Suprapubic skin (tissue), 4 donors: ENCODE measurements at regions not wholly inside any gene's neighbourhood (a gene's known extent, or its start where the extent isn't known, plus 50 kb on each side); places are given as distances from the start of the nearest gene placed in this dataset.

Experiments
- DNase-seq, 2 donors: peaks; one replicate each; pipeline ENCODE4 v3.0.0-alpha.2; 2019; ENCODE audit warnings: low spot score in 2 of 2
- H3K27ac ChIP-seq: fragments of 200-600 bp; sonication (generic); one replicate; pipeline ENCODE4 v1.5.1; 2019
- H3K27me3 ChIP-seq: fragments of 200-600 bp; sonication (generic); one replicate; pipeline ENCODE4 v1.5.1; 2019
- H3K36me3 ChIP-seq: fragments of 200-600 bp; sonication (generic); one replicate; pipeline ENCODE4 v1.5.1; 2019
- H3K4me1 ChIP-seq: fragments of 200-600 bp; sonication (generic); one replicate; pipeline ENCODE4 v1.5.1; 2019
- H3K4me3 ChIP-seq: fragments of 200-600 bp; sonication (generic); one replicate; pipeline ENCODE4 v1.5.1; 2019; ENCODE audit warnings: mild to moderate bottlenecking
- H3K9me3 ChIP-seq: fragments of 200-600 bp; sonication (generic); one replicate; pipeline ENCODE4 v1.5.1; 2019
- EP300 ChIP-seq: sonication (generic); formaldehyde crosslinking; IDR thresholded peaks from one replicate; pipeline ENCODE4 v1.6.1; 2017; ENCODE audit warnings: antibody characterized with exemption
- POLR2A ChIP-seq, 2 donors: fragments of 450-650 bp; IDR thresholded peaks; one replicate each; pipeline ENCODE4 v1.6.1; 2017; ENCODE audit warnings: antibody characterized with exemption in 2 of 2, mild to moderate bottlenecking in 2 of 2, moderate library complexity in 2 of 2
- POLR2AphosphoS5 ChIP-seq, 3 donors: sonication (generic); formaldehyde crosslinking; IDR thresholded peaks; one replicate each; pipeline ENCODE4 v1.6.1; 2017; ENCODE audit warnings: antibody characterized with exemption in 3 of 3
- WGBS: methylation state at CpG from one replicate; pipeline ENCODE4 v1.1.5; 2018; 5-methylcytosine and 5-hydroxymethylcytosine counted together
- TF ChIP-seq, protein P1 (sequence below), 2 donors: fragments of 200-600 bp in 1 of 2; fragments of 450-650 bp in 1 of 2; sonication (generic) in 1 of 2; IDR thresholded peaks; one replicate each; pipeline ENCODE4 v1.5.1; 2016 to 2019; ENCODE audit warnings: antibody characterized with exemption in 2 of 2, mild to moderate bottlenecking in 1 of 2, moderate library complexity in 1 of 2

DNA sequence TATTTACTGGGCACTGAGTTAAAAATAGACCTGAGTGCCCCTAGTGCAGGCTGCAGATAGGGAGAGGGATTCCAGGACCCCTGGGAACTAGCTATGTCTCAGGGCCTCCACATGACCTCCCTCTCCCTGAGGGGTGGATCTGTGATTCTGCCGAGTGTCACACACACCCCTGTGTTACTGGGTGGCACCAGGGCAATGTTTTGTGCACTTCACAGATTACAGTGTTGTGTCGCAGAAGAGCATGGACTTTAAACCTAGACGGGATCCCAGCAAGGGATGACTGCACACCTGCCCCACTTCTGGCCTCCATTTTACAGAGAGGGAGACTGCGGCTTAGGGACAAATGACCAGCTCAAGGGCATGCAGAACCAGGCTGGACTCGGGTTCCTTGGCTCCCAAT, 65.6 kb downstream of the ZFP36L2 start:
- TF ChIP-seq POLR2AphosphoS5 (IDR thresholded peaks at IDR 0.05) (no peak), EP300 (no peak)
- TF ChIP-seq, protein P1, sequence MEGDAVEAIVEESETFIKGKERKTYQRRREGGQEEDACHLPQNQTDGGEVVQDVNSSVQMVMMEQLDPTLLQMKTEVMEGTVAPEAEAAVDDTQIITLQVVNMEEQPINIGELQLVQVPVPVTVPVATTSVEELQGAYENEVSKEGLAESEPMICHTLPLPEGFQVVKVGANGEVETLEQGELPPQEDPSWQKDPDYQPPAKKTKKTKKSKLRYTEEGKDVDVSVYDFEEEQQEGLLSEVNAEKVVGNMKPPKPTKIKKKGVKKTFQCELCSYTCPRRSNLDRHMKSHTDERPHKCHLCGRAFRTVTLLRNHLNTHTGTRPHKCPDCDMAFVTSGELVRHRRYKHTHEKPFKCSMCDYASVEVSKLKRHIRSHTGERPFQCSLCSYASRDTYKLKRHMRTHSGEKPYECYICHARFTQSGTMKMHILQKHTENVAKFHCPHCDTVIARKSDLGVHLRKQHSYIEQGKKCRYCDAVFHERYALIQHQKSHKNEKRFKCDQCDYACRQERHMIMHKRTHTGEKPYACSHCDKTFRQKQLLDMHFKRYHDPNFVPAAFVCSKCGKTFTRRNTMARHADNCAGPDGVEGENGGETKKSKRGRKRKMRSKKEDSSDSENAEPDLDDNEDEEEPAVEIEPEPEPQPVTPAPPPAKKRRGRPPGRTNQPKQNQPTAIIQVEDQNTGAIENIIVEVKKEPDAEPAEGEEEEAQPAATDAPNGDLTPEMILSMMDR (IDR thresholded peaks at IDR 0.05), result no peak
- 74% methylated on average over 5 of the region's 5 CpGs for WGBS

DNA sequence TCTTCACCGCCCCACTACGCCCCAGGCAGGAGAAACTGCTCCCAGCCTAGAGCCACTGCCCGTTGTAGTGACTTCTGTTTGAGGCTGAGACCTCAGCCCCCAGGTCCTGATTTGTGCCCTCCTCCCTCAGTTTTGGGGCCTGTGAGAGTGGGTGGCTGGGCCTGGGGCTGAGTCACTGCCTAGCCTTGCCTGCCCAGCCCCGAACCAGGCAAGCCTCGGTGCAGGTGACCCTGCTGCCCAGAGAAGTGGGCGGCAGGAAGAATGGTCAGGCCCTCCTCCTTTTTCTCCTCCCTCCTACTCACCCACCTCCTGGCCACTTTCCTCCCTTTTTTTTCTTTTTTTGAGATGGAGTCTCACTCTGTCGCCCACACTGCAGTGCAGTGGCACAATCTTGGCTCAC, 66.6 kb downstream of the ZFP36L2 start:
- whole genome bisulfite sequencing, result 63% methylated on average over 7 of the region's 7 CpGs
- no peak overlapping the region for H3K4me3 ChIP-seq
- H3K27me3 ChIP-seq, result no peaks in the 10 kb centered on the region
- H3K36me3 ChIP-seq, result no peaks in the 10 kb centered on the region
- peaks cover 70% of the 10 kb centered on the region for H3K4me1 ChIP-seq
- DNase-seq, result no peak
- TF ChIP-seq, protein P1 (IDR thresholded peaks at IDR 0.05), result no peak
- no peak for TF ChIP-seq POLR2A (IDR thresholded peaks at IDR 0.05)
- TF ChIP-seq POLR2AphosphoS5 (IDR thresholded peaks at IDR 0.05), result no peak
- no peak for TF ChIP-seq EP300
- no peaks in the 10 kb centered on the region for H3K9me3 ChIP-seq
- H3K27ac ChIP-seq, result peak overlapping the region; percentile 88

More for the DNA sequence above, 65.6 kb downstream of the ZFP36L2 start:
- no peak for DNase-seq
- no peaks in the 10 kb centered on the region for H3K9me3 ChIP-seq
- H3K27ac ChIP-seq, result peak overlapping the region; percentile 88
- peaks cover 61% of the 10 kb centered on the region for H3K4me1 ChIP-seq
- no peaks in the 10 kb centered on the region for H3K36me3 ChIP-seq
- no peak overlapping the region for H3K4me3 ChIP-seq
- no peaks in the 10 kb centered on the region for H3K27me3 ChIP-seq

DNA sequence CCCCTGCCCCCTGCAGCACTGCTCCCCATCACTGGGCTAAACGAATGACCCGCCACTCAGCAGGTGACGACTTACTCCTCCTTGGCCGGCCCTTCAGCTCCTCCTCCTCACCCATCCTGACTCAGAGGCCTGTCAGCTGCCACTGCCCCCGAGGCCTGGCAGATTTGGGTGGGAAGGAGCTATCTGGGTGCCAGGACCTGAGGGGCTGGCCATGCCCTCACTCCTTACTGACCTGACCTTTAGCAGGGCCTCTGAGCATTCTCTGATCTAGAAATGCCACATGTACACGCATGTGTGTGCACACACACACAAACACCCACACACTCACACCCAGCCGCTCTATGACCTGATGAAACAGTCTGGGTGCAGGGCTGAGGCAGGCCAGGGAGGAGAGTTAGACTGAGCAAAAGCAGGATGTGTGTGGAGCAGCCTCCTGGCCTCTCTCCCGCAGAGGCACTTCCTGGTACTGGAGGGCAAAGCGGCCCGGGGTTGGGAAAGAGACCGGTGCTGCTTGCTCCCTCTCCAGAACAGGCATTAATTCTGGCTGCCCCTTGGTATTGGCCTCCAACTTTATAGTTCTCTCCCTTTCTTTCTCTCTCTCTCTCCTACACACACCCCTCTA, 68.0 kb downstream of the ZFP36L2 start:
- H3K4me3 ChIP-seq, result no peak overlapping the region
- H3K27ac ChIP-seq, result peak overlapping the region; percentile 88
- DNase-seq, result peak; percentile 89 to 93
- peaks cover 77% of the 10 kb centered on the region for H3K4me1 ChIP-seq
- peak in 1 of 3 donors; percentile 45 for TF ChIP-seq POLR2AphosphoS5 (IDR thresholded peaks at IDR 0.05)
- TF ChIP-seq POLR2A (IDR thresholded peaks at IDR 0.05), result no peak
- WGBS, result 6% methylated on average over 5 of the region's 11 CpGs
- H3K36me3 ChIP-seq, result no peaks in the 10 kb centered on the region
- H3K27me3 ChIP-seq, result no peaks in the 10 kb centered on the region
- no peaks in the 10 kb centered on the region for H3K9me3 ChIP-seq

DNA sequence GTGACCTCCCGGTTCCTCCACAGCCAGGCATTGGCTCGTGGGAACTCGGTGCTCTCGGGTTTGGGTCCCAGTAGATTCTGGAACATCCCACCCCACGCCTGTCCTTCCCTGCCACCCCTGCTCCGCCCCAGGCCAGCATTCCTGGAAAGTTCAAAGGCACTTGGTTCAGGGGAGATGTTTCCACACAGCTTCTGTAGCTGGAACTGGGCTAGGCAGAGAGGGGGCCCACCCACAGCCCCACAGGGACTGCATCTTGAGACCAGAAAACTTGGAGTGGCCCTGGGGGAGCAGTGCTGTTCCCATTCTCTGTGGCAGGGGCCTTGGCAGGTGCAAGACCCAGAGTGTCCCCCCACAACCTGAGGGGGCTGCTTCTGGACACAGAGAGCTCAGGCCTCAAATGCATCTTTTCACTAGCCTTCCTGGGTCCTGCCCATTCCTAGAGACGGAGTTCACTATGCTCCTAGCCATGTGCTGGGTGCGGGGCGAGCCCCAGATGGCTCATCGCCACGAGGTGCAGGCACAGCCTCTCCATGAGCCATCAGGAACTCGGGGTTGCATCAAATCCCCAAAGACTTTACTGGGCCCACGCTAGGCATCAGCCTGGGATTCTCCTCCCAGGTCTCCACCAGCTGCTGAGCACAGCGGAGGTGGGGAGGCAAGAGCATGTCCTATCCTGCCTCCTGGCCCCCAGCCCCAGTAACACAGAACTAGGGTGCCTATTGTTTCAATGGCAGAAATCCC, 68.7 kb downstream of the ZFP36L2 start:
- H3K27ac ChIP-seq, result peak overlapping the region; percentile 88
- H3K27me3 ChIP-seq, result no peaks in the 10 kb centered on the region
- 46% methylated on average over 8 of the region's 14 CpGs for WGBS
- no peaks in the 10 kb centered on the region for H3K9me3 ChIP-seq
- H3K36me3 ChIP-seq, result no peaks in the 10 kb centered on the region
- TF ChIP-seq EP300 (no peak), POLR2AphosphoS5 (IDR thresholded peaks at IDR 0.05) (no peak), POLR2A (IDR thresholded peaks at IDR 0.05) (no peak)
- TF ChIP-seq, protein P1 (IDR thresholded peaks at IDR 0.05), result no peak
- peaks cover 79% of the 10 kb centered on the region for H3K4me1 ChIP-seq
- DNase-seq, result no peak
- H3K4me3 ChIP-seq, result no peak overlapping the region

DNA sequence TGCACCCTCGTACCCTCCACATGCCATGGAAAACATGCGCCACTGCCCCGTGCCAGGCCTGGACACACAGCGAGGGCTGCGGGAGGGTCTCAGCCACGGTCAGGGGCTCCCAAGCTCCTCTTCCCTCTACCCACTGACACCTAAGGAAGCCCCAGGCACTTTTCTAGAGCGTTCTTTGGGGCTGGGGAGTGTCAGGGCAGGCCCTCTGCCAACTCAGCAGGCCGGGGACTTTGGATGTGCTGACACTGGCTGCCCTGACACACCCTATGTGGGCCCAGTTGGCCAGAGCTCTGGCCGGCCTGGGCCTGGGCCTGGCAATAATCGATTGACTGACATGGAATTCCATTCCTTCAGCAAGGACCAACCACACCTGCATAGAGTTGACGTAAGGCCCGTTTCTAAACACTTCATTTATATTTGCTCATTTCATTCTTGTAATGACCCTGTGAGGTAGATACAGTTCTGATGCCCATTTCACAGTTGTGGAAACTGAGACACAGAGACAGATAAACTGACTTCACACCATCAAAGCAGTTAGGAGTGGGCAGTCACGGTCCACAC, 70.5 kb downstream of the ZFP36L2 start:
- H3K4me3 ChIP-seq, result no peak overlapping the region
- H3K9me3 ChIP-seq, result no peaks in the 10 kb centered on the region
- TF ChIP-seq, protein P1 (IDR thresholded peaks at IDR 0.05), result no peak
- TF ChIP-seq POLR2A (IDR thresholded peaks at IDR 0.05), result no peak
- TF ChIP-seq POLR2AphosphoS5 (IDR thresholded peaks at IDR 0.05), result no peak
- TF ChIP-seq EP300, result no peak
- no peak overlapping the region for H3K27ac ChIP-seq
- no peak for DNase-seq
- peaks cover 84% of the 10 kb centered on the region for H3K4me1 ChIP-seq
- no peaks in the 10 kb centered on the region for H3K27me3 ChIP-seq
- WGBS, result 81% methylated on average over 13 of the region's 13 CpGs
- no peaks in the 10 kb centered on the region for H3K36me3 ChIP-seq
